T47D (cell line): ENCODE measurements at regions not wholly inside any gene's neighbourhood (a gene's known extent, or its start where the extent isn't known, plus 50 kb on each side); places are given as distances from the start of the nearest gene placed in this dataset.
"Not testable (repeated sequence)": the region's sequence is repeated elsewhere in the genome, so short reads cannot be mapped to it uniquely, and the experiment has no call there.

Experiments
- DNase-seq, 2 experiments: peaks; one replicate each; pipeline versions ENCODE4 v3.0.0 to v3.0.0-alpha.2; 2011 to 2012; ENCODE audit warnings: low read depth in 1 of 2, low spot score in 1 of 2
- JUND ChIP-seq: IDR thresholded peaks from 2 replicates; pipeline ENCODE4 v1.6.1; 2012; ENCODE audit warnings: low read depth
- in situ Hi-C: cut with HindIII; loops from 2 replicates; pipeline ENCODE4 v1.10.0; 2016; ENCODE audit warnings: low sequenced_read_pairs, low pct_unique_long_range_greater_than_20kb

DNA sequence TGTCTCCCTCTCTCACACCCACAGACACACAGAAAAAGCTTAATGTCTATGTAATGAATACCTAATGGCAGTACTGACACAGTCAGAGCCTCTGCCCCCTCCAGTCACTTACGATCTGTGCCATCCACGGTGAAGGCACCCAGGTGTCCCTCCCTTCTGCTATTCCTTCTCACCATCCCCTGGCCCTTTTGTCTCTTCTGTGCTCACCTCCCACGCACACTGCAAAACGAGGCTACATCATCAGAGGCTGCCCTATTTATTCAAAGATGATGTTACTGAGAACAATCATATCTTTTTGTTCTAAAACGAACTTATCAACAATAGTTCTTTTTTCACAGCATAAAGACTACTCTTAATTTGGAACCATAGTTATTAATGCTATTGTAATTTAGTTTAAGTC, 246.9 kb upstream of the MKLN1 start:
- DNase-seq: no peak
- TF ChIP-seq JUND: no peak
- in situ Hi-C loops: no loop called here

DNA sequence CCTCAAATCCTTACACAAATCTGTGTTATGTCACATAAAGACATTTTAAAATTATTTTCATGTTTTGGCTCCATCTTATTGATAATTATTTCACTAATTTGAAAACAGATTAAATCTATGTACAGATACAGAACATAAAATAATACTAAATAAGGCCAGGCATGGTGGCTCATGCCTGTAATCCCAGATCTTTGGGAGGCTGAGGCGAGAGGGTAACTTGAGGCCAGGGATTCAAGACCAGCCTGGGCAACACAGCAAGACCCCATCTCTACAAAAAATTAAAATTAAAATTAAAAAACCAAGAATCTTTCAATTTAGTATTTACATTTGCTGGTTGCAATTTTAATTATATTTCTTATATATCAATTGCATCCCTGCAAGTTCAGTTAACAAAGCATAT, 246.4 kb upstream of the MKLN1 start:
- no peak for DNase-seq
- in situ Hi-C loops: no loop called here
- TF ChIP-seq JUND: no peak

DNA sequence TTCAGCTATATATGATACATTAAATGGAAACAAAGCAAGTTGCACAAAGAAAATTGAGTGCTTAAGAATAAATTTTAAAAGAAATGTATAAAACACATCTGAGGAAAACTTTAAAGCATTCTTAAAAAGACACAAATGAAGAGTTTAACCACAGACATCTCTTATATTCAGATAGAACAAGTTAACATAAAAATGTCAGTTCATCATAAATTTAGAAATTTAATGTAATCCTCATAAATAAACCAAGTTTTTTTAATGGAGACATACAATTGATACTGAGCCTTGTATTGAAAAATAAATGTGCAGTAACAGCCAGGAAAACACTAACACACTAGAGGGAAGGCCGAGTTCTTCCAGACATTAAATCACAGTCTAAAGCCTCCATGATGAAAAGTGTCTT, 243.9 kb upstream of the MKLN1 start:
- in situ Hi-C loops: no loop called here
- no peak for TF ChIP-seq JUND
- no peak for DNase-seq

DNA sequence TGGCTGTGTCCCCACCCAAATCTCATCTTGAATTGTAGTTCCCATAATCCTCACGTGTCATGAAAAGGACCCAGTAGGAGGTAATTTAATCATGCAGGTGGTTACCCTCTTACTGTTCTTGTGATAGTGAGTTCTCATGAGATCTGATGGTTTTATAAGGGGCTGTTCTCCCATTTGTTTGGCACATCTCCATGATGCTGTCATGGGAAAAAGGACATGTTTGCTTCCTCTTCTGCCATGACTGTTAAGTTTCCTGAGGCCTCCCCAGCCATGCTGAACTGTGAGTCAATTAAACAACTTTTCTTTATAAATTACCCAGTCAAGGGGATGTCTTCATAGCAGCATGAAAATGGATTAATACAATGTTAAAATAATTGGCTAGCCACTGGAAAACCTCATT, 243.3 kb upstream of the MKLN1 start:
- DNase-seq, in situ Hi-C loops: not testable (repeated sequence)

DNA sequence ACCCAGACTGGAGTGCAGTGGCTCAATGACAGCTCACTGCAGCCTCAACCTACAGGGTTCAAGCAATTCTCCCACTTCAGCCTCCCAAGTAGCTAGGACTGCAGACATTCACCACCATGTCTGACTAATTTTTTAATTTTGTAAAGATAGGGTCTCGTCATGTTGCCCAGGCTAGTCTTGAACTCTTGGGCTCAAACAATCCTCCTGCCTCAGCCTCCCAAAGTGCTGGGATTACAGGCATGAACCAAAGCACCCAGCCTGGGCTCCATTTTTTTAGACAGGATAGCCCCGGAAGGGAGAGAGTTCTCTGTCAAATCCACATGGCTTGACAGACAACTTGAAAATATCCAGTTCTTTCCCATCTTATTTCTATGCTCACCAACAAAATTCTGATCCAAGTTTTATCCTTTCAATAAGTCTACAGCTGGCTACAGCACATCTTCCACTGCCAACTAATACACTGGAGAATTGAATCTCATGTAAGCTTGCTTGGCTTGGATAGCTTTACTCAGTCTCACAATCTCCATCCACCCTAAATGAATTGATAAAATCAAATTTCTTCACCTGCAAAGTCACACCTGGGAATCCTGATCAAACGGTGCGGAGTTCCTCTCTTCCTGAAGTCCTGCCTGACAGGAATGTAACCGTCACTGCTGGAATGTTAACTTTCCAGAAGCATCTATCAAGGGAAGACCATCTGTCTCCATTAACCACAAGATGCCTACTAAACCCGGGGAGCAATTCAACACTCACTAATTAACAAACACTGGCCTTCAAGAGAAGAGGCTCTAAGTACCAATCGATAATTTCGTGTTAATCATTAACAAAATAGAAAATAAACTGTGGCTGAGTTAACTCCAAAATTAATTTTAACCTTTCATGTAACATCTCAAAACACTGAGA, 239.7 kb upstream of the MKLN1 start:
- in situ Hi-C loops: no loop called here
- DNase-seq: no peak

DNA sequence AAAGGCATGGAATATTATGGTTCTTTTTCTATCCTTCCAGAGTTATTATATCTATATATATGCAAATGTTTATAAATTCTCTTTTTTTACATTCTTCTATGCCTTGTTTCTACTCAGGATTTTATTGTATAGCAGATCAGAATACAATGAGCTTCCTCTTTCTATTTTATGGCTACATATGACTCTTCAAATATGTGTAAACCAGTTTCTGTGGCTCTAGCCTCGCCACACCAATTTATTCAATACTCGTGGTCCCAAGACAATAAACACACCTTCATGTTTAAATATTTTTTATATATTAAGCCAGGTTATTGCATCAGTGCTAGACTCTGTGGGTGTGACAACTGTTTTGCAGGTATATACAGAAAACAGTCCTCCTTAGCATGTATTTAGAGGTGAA, 237.5 kb upstream of the MKLN1 start:
- DNase-seq: no peak
- TF ChIP-seq JUND: no peak
- in situ Hi-C loops: no loop called here

More for the DNA sequence above, 239.7 kb upstream of the MKLN1 start:
- TF ChIP-seq JUND: no peak

DNA sequence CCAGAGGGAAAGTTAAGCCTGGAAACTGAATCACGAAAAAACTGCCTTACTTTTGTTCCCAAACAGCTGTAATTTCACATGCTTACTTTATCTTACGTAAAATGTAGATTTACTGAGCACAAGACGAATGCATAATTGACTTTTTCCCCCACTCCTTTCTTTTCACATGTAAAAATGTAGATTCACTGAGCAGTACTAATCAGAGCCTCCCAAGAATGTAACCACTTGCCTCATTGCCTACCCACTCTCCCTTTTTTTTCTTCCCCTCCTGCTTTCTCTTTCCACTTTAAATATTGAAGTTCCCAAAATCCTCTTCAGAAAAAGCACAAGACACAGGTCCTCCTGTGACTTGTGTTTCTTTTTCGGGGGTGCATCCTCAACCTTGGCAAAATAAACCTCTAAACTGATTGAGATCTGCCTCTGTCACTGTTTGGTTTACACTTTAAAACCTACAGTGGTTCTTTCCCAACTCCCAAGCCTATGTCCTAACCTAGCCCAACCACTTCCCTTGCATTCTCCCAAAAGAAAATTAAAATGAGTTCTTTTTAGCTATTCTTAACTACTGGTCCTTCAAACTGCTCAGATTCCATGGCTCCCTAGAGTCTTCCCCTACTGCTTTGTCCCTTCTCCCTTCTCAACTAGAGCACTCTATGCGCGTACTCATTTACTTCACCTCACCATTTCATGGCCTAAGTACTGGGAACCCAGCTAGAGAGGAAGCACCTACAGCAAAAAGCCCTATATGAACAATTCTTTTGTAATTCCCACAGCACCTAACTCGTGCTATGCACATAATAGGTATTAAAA, 236.6 kb upstream of the MKLN1 start:
- TF ChIP-seq JUND: no peak
- DNase-seq: no peak
- in situ Hi-C loops: no loop called here

DNA sequence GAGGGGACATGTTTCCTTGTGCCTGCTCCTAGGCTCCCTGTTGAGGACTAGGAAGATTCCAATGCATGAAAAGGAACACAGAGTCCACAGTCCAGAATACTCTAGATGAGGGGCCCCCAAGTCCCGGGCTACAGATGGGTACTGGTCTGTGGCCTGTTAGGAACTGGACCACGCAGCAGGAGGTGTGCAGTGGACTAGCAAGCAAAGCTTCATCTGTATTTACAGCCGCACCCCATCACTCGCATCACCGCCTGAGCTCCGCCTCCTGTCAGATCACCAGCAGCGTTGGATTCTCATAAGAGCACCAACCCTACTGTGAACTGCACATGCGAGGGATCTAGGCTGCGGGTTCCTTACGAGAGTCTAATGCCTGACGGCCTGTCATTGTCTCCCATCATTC, 233.0 kb upstream of the MKLN1 start:
- no peak for TF ChIP-seq JUND
- DNase-seq: no peak
- in situ Hi-C loops: no loop called here

DNA sequence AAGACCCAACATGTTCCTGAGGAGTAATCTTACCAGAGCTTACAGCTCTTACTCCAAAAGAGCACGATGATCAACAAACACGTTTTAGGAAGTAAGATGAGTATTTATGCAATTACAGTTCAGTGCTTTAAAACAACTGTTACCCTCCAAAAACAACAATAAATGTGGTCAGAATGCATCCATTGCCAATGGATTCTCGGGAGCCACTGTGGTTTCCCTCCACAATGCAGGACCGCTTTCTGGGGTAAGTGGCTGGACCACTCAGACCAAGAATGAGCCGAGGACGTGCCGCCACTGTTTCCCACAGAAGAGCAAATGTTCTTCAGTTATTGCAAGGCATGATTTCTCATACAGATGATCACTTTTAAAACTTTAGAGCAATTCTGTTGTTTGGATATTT, 232.3 kb upstream of the MKLN1 start:
- DNase-seq: no peak
- in situ Hi-C loops: no loop called here
- TF ChIP-seq JUND: no peak

DNA sequence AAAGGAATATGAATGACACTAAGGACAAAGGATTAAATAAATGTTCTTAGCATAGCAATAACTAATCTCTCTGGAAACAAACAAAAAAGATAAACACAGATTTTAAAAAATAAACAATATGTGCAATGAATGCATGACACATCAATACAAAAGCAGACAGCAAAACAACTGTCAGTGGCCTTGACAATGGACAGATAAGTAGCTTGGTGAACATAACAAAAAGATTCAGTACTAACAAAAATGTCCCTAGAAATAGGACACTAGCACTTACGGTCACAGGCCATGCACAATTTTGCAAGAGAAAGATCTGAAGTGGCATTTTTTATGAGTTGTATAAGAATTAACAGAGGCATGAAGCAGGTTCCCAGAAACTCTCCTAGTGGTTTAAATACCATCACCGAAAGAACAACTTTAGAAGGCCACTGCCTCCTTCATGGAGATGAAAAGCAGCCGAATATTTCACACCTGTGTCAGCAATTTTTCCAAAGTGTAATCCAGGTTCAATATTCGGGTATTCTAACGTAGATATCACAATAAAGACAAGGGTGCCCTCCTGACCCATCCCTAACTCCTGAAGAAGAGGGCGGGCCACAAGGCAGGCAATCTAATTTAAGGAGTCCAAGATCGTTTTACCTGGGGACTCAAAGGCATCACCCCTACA, 231.3 kb upstream of the MKLN1 start:
- in situ Hi-C loops: no loop called here
- no peak for TF ChIP-seq JUND
- DNase-seq: no peak

DNA sequence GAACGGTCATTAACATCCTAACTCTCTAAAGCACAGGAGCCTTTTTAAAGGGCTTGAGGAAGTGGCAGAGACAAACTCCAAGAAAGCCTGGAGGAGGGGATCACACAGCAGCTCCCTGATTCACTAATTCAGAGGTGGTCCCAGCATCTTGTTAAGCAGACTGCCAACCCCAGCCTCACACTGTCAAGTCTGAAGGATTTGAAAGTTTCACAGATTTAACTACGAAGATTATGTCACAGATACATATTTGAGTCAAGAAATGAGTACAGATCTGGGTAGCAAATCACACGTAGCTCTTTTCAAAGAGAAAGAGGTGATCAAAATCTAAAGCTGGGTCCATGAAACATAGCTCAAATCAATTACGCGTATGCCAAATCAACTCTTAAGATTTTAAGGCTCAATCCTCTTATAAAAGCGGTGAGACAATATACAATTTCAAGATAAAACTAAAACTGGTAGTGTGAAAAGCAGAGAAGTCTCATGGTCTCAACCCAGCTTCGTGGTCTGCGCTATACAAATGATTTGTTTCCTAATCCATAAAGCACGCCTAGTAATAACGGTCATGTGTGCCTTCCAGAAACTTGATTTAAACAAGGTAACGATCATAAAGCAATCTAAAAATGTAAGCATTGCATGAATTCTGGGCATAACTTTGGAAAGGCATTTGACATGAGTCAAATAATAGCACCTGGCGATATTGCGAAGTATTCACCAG, 229.9 kb upstream of the MKLN1 start:
- TF ChIP-seq JUND: no peak
- DNase-seq: no peak
- in situ Hi-C loops: no loop called here

DNA sequence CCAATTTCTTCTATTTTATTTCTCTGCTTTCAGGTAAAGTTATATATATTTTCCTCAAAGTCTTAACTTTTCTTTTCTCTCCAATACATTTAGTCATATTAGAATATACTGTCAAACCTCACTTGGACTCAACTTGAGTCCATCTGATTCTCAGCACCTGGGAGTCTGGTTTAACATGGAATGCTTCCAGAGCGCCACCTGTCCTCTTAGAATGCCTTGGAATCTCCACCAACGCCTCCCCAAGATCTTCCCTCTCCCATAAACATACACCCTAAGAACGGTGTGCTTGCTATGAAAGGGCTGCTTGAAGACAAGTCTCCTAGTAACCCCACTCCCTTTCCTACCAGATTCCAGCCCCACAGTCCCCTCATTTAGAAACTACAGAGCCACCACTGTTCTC, 229.1 kb upstream of the MKLN1 start:
- no peak for TF ChIP-seq JUND
- no peak for DNase-seq
- in situ Hi-C loops: no loop called here
